ENCODE measurements at regions not wholly inside any gene's neighbourhood (a gene's known extent, or its start where the extent isn't known, plus 50 kb on each side); places are given as distances from the start of the nearest gene placed in this dataset.

- H3K36me3 ChIP-seq (ENCODE audit: control insufficient read depth, insufficient read depth, low read length) = no peaks in the 10 kb centered on the region
- no peak overlapping the region for H3K4me3 ChIP-seq (replicated peaks; ENCODE audit: low read depth, low read length)
- DNase-seq (ENCODE audit: extremely low read depth, insufficient read length) = no peak
- no peaks in the 10 kb centered on the region for H3K27me3 ChIP-seq (replicated peaks; ENCODE audit: control insufficient read depth, insufficient read depth, low read length)
- no peak for TF ChIP-seq CTCF (IDR thresholded peaks at IDR 0.05; ENCODE audit: insufficient read depth, low read length, poor library complexity, severe bottlenecking)
Measured at GRCh38 chr5:169369130-169369529, 68.2 kb upstream of the SLIT3 start.

DNA sequence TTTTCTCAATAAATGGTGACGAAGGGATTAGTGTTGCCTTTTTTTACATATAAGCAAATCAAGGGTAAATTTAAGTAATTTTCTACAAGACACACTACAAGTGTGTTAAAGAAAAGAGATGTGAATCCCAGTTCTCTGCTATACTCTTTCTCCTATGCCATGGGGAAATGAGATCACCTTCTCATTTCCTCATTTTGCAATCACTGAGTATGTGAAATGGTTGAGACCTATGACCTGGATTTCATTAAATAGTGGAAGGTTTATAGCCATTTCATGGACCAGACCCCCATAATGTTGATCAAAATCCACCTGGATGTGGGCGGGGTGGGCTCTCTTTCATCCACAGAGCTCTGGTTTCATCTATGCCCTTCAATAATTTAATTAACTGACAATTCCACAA, 66.9 kb upstream of the SLIT3 start:
- no peak for DNase-seq (ENCODE audit: extremely low read depth, insufficient read length)
- Histone ChIP-seq H3K36me3 (ENCODE audit: control insufficient read depth, insufficient read depth, low read length) (no peaks in the 10 kb centered on the region), H3K27me3 (replicated peaks; ENCODE audit: control insufficient read depth, insufficient read depth, low read length) (no peaks in the 10 kb centered on the region), H3K4me3 (replicated peaks; ENCODE audit: low read depth, low read length) (no peak overlapping the region)
- TF ChIP-seq CTCF (IDR thresholded peaks at IDR 0.05; ENCODE audit: insufficient read depth, low read length, poor library complexity, severe bottlenecking) = no peak

GRCh38 chr5:169357291-169357690, 56.4 kb upstream of the SLIT3 start:
- Histone ChIP-seq H3K4me3 (replicated peaks; ENCODE audit: low read depth, low read length) (no peak overlapping the region), H3K36me3 (ENCODE audit: control insufficient read depth, insufficient read depth, low read length) (no peaks in the 10 kb centered on the region), H3K27me3 (replicated peaks; ENCODE audit: control insufficient read depth, insufficient read depth, low read length) (no peaks in the 10 kb centered on the region; the same call in none of the 2 replicates)
- TF ChIP-seq CTCF (IDR thresholded peaks at IDR 0.05; ENCODE audit: insufficient read depth, low read length, poor library complexity, severe bottlenecking) = no peak
- DNase-seq (ENCODE audit: extremely low read depth, insufficient read length) = no peak

DNA sequence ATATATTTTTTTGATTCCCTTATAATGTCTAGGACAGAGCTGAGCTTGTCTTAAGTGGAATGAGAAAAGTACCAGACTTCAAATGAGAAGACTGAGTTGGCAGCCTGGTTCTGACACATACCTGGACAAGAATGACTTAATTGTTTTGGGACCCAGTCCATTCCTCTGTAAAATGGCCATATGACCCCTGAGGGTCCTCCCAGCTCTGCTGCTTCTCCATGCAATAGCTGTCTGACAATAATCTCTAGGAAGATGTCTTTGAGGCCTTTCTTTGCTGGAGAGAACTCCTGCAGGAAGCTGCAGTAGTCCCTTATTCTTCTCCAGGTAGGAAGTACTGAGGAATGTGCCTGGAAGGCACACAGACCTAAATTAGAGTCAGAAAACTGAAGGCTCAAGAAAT, 55.9 kb upstream of the SLIT3 start:
- no peak overlapping the region for H3K4me3 ChIP-seq (replicated peaks; ENCODE audit: low read depth, low read length)
- TF ChIP-seq CTCF (IDR thresholded peaks at IDR 0.05; ENCODE audit: insufficient read depth, low read length, poor library complexity, severe bottlenecking) = no peak
- no peaks in the 10 kb centered on the region; the same call in none of the 2 replicates for H3K27me3 ChIP-seq (replicated peaks; ENCODE audit: control insufficient read depth, insufficient read depth, low read length)
- no peak for DNase-seq (ENCODE audit: extremely low read depth, insufficient read length)
- no peaks in the 10 kb centered on the region for H3K36me3 ChIP-seq (ENCODE audit: control insufficient read depth, insufficient read depth, low read length)

GRCh38 chr5:169356181-169356580, 55.2 kb upstream of the SLIT3 start:
- no peak for TF ChIP-seq CTCF (IDR thresholded peaks at IDR 0.05; ENCODE audit: insufficient read depth, low read length, poor library complexity, severe bottlenecking)
- Histone ChIP-seq H3K36me3 (ENCODE audit: control insufficient read depth, insufficient read depth, low read length) (no peaks in the 10 kb centered on the region), H3K4me3 (replicated peaks; ENCODE audit: low read depth, low read length) (no peak overlapping the region), H3K27me3 (replicated peaks; ENCODE audit: control insufficient read depth, insufficient read depth, low read length) (no peaks in the 10 kb centered on the region; the same call in none of the 2 replicates)
- no peak for DNase-seq (ENCODE audit: extremely low read depth, insufficient read length)

- DNase-seq (ENCODE audit: extremely low read depth, insufficient read length) = no peak
- H3K27me3 ChIP-seq (replicated peaks; ENCODE audit: control insufficient read depth, insufficient read depth, low read length) = no peaks in the 10 kb centered on the region; the same call in 1 of the 2 replicates
- TF ChIP-seq CTCF (IDR thresholded peaks at IDR 0.05; ENCODE audit: insufficient read depth, low read length, poor library complexity, severe bottlenecking) = no peak
Measured at GRCh38 chr5:169354921-169355320, 54.0 kb upstream of the SLIT3 start.

More at GRCh38 chr5:169354921-169355320, 54.0 kb upstream of the SLIT3 start:
- Histone ChIP-seq H3K4me3 (replicated peaks; ENCODE audit: low read depth, low read length) (no peak overlapping the region), H3K36me3 (ENCODE audit: control insufficient read depth, insufficient read depth, low read length) (no peaks in the 10 kb centered on the region)

Data from GM06990 (cell line).